ENCODE measurements at regions not wholly inside any gene's neighbourhood (a gene's known extent, or its start where the extent isn't known, plus 50 kb on each side); places are given as distances from the start of the nearest gene placed in this dataset.

- Histone ChIP-seq H3K4me3 (no peak overlapping the region), H2AFZ (no peak overlapping the region)
These were observed 100.6 kb upstream of the SMIM21 start for GRCh38 chr18:75527848-75528685.

More at GRCh38 chr18:75527848-75528685, 100.6 kb upstream of the SMIM21 start:
- Histone ChIP-seq H3K4me2 (no peak overlapping the region), H3K27me3 (ENCODE audit: insufficient read depth) (no peaks in the 10 kb centered on the region), H3K27ac (ENCODE audit: low read depth) (no peak overlapping the region), H3K9me2 (ENCODE audit: insufficient read depth) (no peaks in the 10 kb centered on the region), H3K79me2 (replicated peaks; ENCODE audit: insufficient read depth) (no peaks in the 10 kb centered on the region), H4K20me1 (replicated peaks; ENCODE audit: insufficient read depth) (no peaks in the 10 kb centered on the region), H3K36me3 (ENCODE audit: insufficient read depth) (no peaks in the 10 kb centered on the region), H3F3A (replicated peaks; ENCODE audit: low read depth) (no peaks in the 10 kb centered on the region), H3K4me1 (ENCODE audit: insufficient read depth) (no peaks in the 10 kb centered on the region)
- H3K9me3 Mint-ChIP-seq = no peaks in the 10 kb centered on the region
- peaks cover 11% of the 10 kb centered on the region for H3K27me3 Mint-ChIP-seq (ENCODE audit: insufficient read depth, low read depth, poor library complexity)
- DNase-seq (ENCODE audit: low spot score) (no peak), ATAC-seq (no peak)
- H3K4me3 Mint-ChIP-seq = no peak overlapping the region
- H3K27ac Mint-ChIP-seq = no peak overlapping the region
- peaks cover 8% of the 10 kb centered on the region for H3K4me1 Mint-ChIP-seq
- TF ChIP-seq POLR2AphosphoS5 (IDR thresholded peaks at IDR 0.05; ENCODE audit: low read depth) (no peak), CTCF (conservative IDR thresholded peaks at IDR 0.05; ENCODE audit: low read depth in 2 of 2) (no peak), CREB1 (CRISPR knock-in tag; IDR thresholded peaks at IDR 0.05; ENCODE audit: low read depth) (no peak), ZNF331 (CRISPR knock-in tag; IDR thresholded peaks at IDR 0.05; ENCODE audit: low read depth) (no peak), ZNF462 (CRISPR knock-in tag; IDR thresholded peaks at IDR 0.05) (no peak), REST (IDR thresholded peaks at IDR 0.05; ENCODE audit: unreplicated experiment) (no peak), EZH2phosphoT487 (IDR thresholded peaks at IDR 0.05; ENCODE audit: unreplicated experiment) (no peak)
- H3K36me3 Mint-ChIP-seq (ENCODE audit: low read depth) = no peaks in the 10 kb centered on the region; the same call in 2 of the 3 replicates

Measured in GM23338 (cell line).